ENCODE measurements at regions not wholly inside any gene's neighbourhood (a gene's known extent, or its start where the extent isn't known, plus 50 kb on each side); places are given as distances from the start of the nearest gene placed in this dataset.

DNA sequence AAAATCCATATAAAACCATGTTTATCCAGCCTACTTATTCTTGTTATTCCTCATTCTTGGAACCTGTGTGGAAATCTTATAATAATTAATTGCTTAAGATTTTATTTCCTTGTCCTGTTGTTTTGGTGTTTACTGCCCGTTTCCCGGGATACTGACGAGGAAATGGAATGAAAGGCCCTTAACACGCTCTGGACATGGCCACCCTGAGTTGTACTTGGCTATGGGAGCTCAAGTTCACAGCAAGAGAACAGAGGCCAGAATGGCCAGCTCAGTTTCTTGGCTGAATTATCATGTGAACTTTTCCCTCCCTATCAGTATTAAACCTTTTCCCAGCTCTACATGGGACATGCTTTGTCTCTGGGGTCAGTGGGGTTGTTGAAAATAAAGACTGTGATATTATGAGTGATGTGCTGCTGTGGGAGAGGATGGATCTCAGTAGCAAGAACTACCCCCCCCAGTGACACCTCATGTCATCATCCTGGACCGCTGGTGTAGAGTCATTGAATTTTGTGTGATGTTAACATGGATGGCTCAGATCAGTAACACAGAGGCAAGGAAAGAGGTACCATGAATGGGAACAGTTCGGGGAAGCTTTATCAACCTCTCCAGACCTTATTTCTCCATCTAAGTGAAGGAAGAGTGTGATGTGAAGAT, 87.0 kb upstream of the IGFBP3 start (continued):
- TF ChIP-seq EZH2phosphoT487 (IDR thresholded peaks at IDR 0.05; ENCODE audit: borderline replicate concordance): no peak

DNA sequence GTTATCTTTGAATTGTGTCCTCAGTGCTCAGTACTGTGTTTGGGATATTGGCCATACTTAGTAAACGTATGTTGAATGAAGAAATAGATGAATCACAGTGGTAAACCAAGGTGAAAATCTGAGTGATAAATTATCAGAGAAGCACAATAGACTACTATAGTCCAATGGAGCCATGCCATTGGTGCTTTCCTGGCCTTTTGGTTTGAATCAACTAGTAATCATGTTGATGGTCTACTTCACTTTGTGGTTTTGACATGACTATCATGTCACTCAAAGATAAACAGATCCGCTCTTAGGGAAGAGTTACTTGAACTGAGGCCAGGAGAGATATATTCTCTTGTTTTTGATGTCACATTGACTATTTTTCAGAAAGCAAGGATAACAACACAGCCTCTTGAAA, 86.1 kb upstream of the IGFBP3 start:
- TF ChIP-seq, protein P1, sequence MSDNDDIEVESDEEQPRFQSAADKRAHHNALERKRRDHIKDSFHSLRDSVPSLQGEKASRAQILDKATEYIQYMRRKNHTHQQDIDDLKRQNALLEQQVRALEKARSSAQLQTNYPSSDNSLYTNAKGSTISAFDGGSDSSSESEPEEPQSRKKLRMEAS (IDR thresholded peaks at IDR 0.05): no peak
- TF ChIP-seq ZNF274 (IDR thresholded peaks at IDR 0.05; ENCODE audit: low read depth, low read length): no peak
- TF ChIP-seq, protein P2, sequence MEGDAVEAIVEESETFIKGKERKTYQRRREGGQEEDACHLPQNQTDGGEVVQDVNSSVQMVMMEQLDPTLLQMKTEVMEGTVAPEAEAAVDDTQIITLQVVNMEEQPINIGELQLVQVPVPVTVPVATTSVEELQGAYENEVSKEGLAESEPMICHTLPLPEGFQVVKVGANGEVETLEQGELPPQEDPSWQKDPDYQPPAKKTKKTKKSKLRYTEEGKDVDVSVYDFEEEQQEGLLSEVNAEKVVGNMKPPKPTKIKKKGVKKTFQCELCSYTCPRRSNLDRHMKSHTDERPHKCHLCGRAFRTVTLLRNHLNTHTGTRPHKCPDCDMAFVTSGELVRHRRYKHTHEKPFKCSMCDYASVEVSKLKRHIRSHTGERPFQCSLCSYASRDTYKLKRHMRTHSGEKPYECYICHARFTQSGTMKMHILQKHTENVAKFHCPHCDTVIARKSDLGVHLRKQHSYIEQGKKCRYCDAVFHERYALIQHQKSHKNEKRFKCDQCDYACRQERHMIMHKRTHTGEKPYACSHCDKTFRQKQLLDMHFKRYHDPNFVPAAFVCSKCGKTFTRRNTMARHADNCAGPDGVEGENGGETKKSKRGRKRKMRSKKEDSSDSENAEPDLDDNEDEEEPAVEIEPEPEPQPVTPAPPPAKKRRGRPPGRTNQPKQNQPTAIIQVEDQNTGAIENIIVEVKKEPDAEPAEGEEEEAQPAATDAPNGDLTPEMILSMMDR (IDR thresholded peaks at IDR 0.05 in 2 of 3, conservative IDR thresholded peaks at IDR 0.05 in 1 of 3; ENCODE audit: borderline replicate concordance in 1 of 3, insufficient read depth in 1 of 3, low read depth in 2 of 3, low read length in 2 of 3): no peak
- no peak for TF ChIP-seq POLR2AphosphoS5 (IDR thresholded peaks at IDR 0.05; ENCODE audit: low read depth, low read length)
- TF ChIP-seq, protein P3, sequence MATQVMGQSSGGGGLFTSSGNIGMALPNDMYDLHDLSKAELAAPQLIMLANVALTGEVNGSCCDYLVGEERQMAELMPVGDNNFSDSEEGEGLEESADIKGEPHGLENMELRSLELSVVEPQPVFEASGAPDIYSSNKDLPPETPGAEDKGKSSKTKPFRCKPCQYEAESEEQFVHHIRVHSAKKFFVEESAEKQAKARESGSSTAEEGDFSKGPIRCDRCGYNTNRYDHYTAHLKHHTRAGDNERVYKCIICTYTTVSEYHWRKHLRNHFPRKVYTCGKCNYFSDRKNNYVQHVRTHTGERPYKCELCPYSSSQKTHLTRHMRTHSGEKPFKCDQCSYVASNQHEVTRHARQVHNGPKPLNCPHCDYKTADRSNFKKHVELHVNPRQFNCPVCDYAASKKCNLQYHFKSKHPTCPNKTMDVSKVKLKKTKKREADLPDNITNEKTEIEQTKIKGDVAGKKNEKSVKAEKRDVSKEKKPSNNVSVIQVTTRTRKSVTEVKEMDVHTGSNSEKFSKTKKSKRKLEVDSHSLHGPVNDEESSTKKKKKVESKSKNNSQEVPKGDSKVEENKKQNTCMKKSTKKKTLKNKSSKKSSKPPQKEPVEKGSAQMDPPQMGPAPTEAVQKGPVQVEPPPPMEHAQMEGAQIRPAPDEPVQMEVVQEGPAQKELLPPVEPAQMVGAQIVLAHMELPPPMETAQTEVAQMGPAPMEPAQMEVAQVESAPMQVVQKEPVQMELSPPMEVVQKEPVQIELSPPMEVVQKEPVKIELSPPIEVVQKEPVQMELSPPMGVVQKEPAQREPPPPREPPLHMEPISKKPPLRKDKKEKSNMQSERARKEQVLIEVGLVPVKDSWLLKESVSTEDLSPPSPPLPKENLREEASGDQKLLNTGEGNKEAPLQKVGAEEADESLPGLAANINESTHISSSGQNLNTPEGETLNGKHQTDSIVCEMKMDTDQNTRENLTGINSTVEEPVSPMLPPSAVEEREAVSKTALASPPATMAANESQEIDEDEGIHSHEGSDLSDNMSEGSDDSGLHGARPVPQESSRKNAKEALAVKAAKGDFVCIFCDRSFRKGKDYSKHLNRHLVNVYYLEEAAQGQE (IDR thresholded peaks at IDR 0.05; ENCODE audit: low read depth): no peak
- no peak for TF ChIP-seq SP1 (IDR thresholded peaks at IDR 0.05; ENCODE audit: low read depth)
- TF ChIP-seq, protein P4, sequence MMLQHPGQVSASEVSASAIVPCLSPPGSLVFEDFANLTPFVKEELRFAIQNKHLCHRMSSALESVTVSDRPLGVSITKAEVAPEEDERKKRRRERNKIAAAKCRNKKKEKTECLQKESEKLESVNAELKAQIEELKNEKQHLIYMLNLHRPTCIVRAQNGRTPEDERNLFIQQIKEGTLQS (IDR thresholded peaks at IDR 0.05): no peak
- Histone ChIP-seq H3K4me2 (ENCODE audit: low read length) (no peak overlapping the region), H3K4me3 (replicated peaks in 1 of 2; ENCODE audit: low read depth in 1 of 2, low read length in 2 of 2) (no peak overlapping the region), H3K9me2 (ENCODE audit: insufficient read depth) (no peaks in the 10 kb centered on the region), H3K36me3 (ENCODE audit: control insufficient read depth in 1 of 2, insufficient read depth in 2 of 2, low read length in 2 of 2) (no peaks in the 10 kb centered on the region), H3K27me3 (ENCODE audit: insufficient read depth, low read length) (no peaks in the 10 kb centered on the region), H3K79me2 (ENCODE audit: insufficient read depth, low read length) (no peaks in the 10 kb centered on the region), H4K20me1 (ENCODE audit: insufficient read depth) (no peaks in the 10 kb centered on the region), H2AFZ (ENCODE audit: low read depth, low read length, poor library complexity, severe bottlenecking) (no peak overlapping the region), H3K27ac (ENCODE audit: low read depth, low read length) (no peak overlapping the region), H3K9me3 (ENCODE audit: control insufficient read depth in 1 of 2, insufficient read depth in 1 of 2, low read depth in 1 of 2, low read length in 2 of 2) (no peaks in the 10 kb centered on the region), H3K4me1 (ENCODE audit: control insufficient read depth in 1 of 2, insufficient read depth in 2 of 2, low read length in 2 of 2) (peaks cover 0 to 14% of the 10 kb centered on the region in 2 experiments; a peak in 2 of 4 replicates), H3K9ac (ENCODE audit: low read length) (no peak overlapping the region)
- no peak for ATAC-seq
- ChIA-PET CTCF (no interaction called here), RAD21 (ENCODE audit: low non-redundant PET in 1 of 2, low total read pairs in 2 of 2, uncharacterized antibody in 2 of 2, unreplicated experiment in 2 of 2) (no interaction called here), POLR2A (no interaction called here)
- intact Hi-C loops (cut with micrococcal nuclease): no loop called here
- no peak for DNase-seq (ENCODE audit: low read depth, low spot score)
- no TSS peak for BruUV-seq (replicated peaks)
